Endothelial cell (in vitro differentiated cells): ENCODE measurements at regions not wholly inside any gene's neighbourhood (a gene's known extent, or its start where the extent isn't known, plus 50 kb on each side); places are given as distances from the start of the nearest gene placed in this dataset.
"Not testable (repeated sequence)": the region's sequence is repeated elsewhere in the genome, so short reads cannot be mapped to it uniquely, and the experiment has no call there.

Experiments
- DNase-seq: peaks from one replicate; pipeline ENCODE4 v3.0.0; 2021; ENCODE audit warnings: low spot score
- H3K27ac Mint-ChIP-seq: one replicate; pipeline ENCODE4 v1.8.0; 2021; ENCODE audit warnings: mixed read lengths, inconsistent platforms; ENCODE audit not compliant: unreplicated experiment
- H3K27me3 Mint-ChIP-seq: one replicate; pipeline ENCODE4 v1.8.0; 2021; ENCODE audit warnings: mild to moderate bottlenecking, moderate library complexity, mixed read lengths, inconsistent platforms; ENCODE audit not compliant: unreplicated experiment
- H3K36me3 Mint-ChIP-seq: one replicate; pipeline ENCODE4 v1.8.0; 2021; ENCODE audit warnings: mild to moderate bottlenecking, low read depth, mixed read lengths, inconsistent platforms; ENCODE audit not compliant: unreplicated experiment
- H3K4me1 Mint-ChIP-seq: one replicate; pipeline ENCODE4 v1.8.0; 2021; ENCODE audit warnings: mild to moderate bottlenecking, mixed read lengths, inconsistent platforms; ENCODE audit not compliant: unreplicated experiment
- H3K4me3 Mint-ChIP-seq: one replicate; pipeline ENCODE4 v1.8.0; 2021; ENCODE audit warnings: mild to moderate bottlenecking, mixed read lengths, inconsistent platforms; ENCODE audit not compliant: unreplicated experiment
- H3K9me3 Mint-ChIP-seq: one replicate; pipeline ENCODE4 v1.8.0; 2021; ENCODE audit warnings: mixed read lengths, inconsistent platforms; ENCODE audit not compliant: unreplicated experiment
- CTCF ChIP-seq: fragments of 200-600 bp; sonication (generic); IDR thresholded peaks from one replicate; pipeline ENCODE4 v1.5.0; 2021; ENCODE audit warnings: antibody characterized with exemption; ENCODE audit not compliant: unreplicated experiment

GRCh38 chr4:128758314-128758922 is 51.1 kb upstream of the JADE1 start:
- no peaks in the 10 kb centered on the region for H3K36me3 Mint-ChIP-seq
- H3K27me3 Mint-ChIP-seq, result no peaks in the 10 kb centered on the region
- no peak overlapping the region for H3K4me3 Mint-ChIP-seq
- H3K4me1 Mint-ChIP-seq, result peaks cover 4% of the 10 kb centered on the region
- H3K27ac Mint-ChIP-seq, result no peak overlapping the region
- no peak for DNase-seq
- no peaks in the 10 kb centered on the region for H3K9me3 Mint-ChIP-seq
- no peak for TF ChIP-seq CTCF

- H3K9me3 Mint-ChIP-seq, result no peaks in the 10 kb centered on the region
- no peak overlapping the region for H3K4me3 Mint-ChIP-seq
- no peak for DNase-seq
- no peak for TF ChIP-seq CTCF
- peaks cover 4% of the 10 kb centered on the region for H3K4me1 Mint-ChIP-seq
- no peaks in the 10 kb centered on the region for H3K27me3 Mint-ChIP-seq
- no peaks in the 10 kb centered on the region for H3K36me3 Mint-ChIP-seq
- H3K27ac Mint-ChIP-seq, result no peak overlapping the region
Measured at GRCh38 chr4:128757712-128758111, 51.8 kb upstream of the JADE1 start.

- no peaks in the 10 kb centered on the region for H3K9me3 Mint-ChIP-seq
- TF ChIP-seq CTCF, result no peak
- DNase-seq, result no peak
- no peak overlapping the region for H3K4me3 Mint-ChIP-seq
- H3K27ac Mint-ChIP-seq, result no peak overlapping the region
- H3K36me3 Mint-ChIP-seq, result no peaks in the 10 kb centered on the region
- H3K4me1 Mint-ChIP-seq, result no peaks in the 10 kb centered on the region
- H3K27me3 Mint-ChIP-seq, result no peaks in the 10 kb centered on the region
Measured at GRCh38 chr4:128751354-128751753, 58.1 kb upstream of the JADE1 start.

- not testable (repeated sequence) for DNase-seq, H3K9me3 Mint-ChIP-seq, H3K4me3 Mint-ChIP-seq, H3K36me3 Mint-ChIP-seq, H3K27me3 Mint-ChIP-seq, H3K4me1 Mint-ChIP-seq, H3K27ac Mint-ChIP-seq
Measured at GRCh38 chr4:128741748-128742147, 67.8 kb upstream of the JADE1 start.

- Mint-ChIP-seq H3K4me3 (no peak overlapping the region), H3K4me1 (no peaks in the 10 kb centered on the region), H3K9me3 (no peaks in the 10 kb centered on the region), H3K27me3 (peaks cover under 1% of the 10 kb centered on the region), H3K27ac (no peak overlapping the region), H3K36me3 (no peaks in the 10 kb centered on the region)
- DNase-seq, result no peak
- TF ChIP-seq CTCF, result no peak
Measured at GRCh38 chr4:128737098-128737513, 72.4 kb upstream of the JADE1 start.
